GM19025 (cell line): ENCODE measurements at regions not wholly inside any gene's neighbourhood (a gene's known extent, or its start where the extent isn't known, plus 50 kb on each side); places are given as distances from the start of the nearest gene placed in this dataset.
"Not testable (repeated sequence)": the region's sequence is repeated elsewhere in the genome, so short reads cannot be mapped to it uniquely, and the experiment has no call there.

Experiments
- ATAC-seq: cut with Tn5 transposase; IDR thresholded peaks from one replicate; pipeline ENCODE4 v1.9.1; 2021; ENCODE audit warnings: mild to moderate bottlenecking, low read depth, moderate library complexity; ENCODE audit not compliant: unreplicated experiment

- no peak for ATAC-seq
These were observed 149.8 kb downstream of the COPS8 start for GRCh38 chr2:237235383-237236095.

DNA sequence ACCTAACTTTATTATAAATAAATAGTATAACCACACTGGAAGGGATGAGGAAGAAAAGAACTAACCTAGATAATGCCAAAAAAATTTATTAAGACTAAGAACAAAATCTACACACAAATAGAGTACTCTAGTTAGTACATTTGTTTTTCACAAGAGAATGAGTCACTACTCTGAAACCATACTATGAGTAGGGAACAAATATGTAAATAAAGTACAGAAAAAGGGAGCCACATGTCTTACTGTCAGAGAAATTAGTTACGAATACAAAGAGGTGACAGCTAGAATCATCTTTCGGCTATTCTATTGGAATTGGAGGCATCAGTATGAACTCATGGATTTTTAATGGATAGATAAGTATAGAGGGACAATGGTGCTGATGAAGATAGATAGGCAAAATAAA is 150.5 kb downstream of the COPS8 start:
- ATAC-seq: no peak

- no peak for ATAC-seq
These were observed 152.6 kb downstream of the COPS8 start for GRCh38 chr2:237238249-237238648.

GRCh38 chr2:237240252-237240651 is 154.6 kb downstream of the COPS8 start:
- no peak for ATAC-seq

DNA sequence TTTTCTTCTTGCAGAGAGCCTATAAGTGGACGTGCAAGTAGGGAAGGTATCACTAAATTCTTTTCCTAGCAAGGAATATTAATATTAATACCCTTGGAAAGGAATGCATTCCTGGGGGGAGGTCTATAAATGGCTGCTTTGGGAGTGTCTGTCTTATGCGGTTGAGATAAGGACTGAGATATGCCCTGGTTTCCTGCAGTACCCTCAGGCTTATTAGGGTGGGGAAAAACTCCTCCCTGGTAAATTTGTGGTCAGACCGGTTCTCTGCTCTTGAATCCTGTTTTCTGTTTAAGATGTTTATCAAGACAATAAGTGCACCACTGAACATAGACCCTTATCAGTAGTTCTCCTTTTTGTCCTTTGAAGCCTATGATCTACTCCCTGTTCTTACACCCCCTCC is 155.2 kb downstream of the COPS8 start:
- not testable (repeated sequence) for ATAC-seq

DNA sequence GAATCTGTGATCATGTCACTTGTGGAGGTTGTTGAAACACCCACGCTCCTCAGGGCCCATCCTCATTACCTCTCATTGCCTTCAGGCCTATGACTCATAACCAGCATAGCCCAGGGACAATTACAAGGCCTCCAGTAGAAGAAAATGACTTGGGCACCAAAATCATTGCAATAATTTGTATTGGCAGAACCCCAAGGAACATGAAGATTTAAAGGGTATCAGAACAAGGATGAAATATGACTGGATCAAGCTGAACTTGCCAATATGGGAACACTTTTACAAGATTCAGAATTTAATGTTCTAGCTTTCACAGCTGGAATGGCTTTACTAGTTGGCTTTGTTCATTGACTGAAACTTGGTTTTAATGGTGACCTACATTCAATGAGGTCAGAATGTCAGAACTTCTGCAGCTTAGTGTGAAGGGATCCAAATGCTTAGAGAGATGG is 156.4 kb downstream of the COPS8 start:
- ATAC-seq: no peak

- ATAC-seq: no peak
These were observed 157.8 kb downstream of the COPS8 start for GRCh38 chr2:237243487-237243886.

DNA sequence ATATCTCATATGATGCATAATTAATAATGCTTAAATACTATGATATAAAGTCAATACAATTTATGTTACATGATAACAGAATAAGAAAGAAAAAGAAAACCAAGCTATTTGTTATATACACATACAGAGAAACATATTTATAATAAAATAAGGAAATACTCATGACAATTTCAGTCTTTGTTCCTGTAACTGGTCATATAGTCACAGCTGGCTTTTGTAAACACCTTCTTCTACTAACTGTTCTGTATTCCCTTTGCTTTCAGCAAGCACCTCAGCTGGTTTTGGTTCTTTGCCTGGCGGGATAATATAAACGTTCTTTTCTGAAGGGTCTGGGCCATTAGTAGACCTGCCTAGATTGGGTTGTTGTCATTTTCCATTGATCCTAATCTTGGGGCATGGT is 158.5 kb downstream of the COPS8 start:
- no peak for ATAC-seq

- no peak for ATAC-seq
These were observed 159.4 kb downstream of the COPS8 start for GRCh38 chr2:237244976-237245646.

DNA sequence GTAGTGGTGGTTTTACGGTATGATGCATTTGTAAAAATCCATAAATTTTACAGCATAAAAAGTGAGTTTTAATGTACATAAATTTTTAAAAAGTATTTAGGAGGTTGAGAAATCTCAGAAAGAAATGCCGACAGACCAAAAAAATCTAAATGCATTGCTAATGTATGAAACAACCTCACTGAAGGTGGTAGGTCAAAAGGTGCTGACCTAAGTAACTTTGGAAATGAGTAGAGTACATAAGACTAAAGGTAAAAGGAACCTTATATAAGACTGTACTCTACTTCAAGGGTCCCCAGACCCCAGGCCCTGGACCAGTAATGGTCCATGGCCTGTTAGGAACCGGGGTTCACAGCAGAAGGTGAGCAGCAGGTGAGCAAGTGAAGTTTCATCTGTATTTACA is 163.4 kb downstream of the COL6A3 start:
- no peak for ATAC-seq

DNA sequence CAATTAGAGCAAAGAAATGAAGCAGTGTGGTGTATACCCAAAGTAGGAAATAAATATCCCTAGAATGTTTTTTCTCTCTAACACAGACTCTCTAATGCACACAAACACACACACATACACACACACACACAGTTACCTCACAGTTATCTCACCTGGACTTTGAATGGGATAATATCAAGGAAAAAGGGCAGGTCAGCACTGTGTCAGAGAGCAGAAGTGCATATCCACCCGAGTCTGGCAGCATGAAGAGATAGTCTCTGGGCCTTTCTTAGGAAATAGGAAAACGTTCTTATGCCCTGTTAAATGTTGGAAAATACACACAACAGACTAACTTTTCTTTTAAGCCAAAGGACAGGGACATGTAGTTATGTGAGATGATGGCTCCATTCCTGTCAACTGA is 162.0 kb downstream of the COL6A3 start:
- ATAC-seq: no peak

GRCh38 chr2:237253046-237253702 is 160.8 kb downstream of the COL6A3 start:
- ATAC-seq: no peak

- ATAC-seq: no peak
These were observed 159.5 kb downstream of the COL6A3 start for GRCh38 chr2:237254369-237254861.

DNA sequence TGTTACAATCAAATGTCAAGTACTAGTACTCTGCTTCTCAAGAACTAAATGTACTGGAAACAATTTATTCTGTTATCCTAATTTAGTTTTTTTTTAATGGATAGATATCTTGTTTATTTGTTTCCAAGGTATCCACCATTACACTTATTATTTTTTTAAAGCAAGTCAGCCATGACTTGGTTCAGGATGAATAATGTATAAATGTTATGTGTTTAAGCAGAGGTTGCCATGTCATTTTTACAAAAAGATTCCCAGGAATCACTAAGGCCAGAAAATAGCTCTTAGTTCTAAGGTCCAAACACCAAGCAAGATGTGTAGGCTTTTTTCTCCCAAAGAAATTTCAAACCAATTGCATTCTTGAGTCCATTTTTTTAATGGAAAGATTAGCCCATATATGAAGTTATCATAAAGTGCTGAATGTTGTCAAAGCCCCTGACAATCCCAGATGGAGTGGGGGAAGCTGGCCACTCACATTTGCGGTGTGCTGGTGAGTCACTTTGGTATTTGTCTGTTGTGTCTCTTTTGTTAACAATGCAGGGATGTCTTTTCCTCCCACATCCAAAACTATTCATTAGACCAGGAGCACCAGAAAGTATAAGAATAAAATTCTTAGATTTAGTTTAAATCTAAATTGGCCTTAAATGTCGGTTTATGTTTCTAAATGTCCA is 158.9 kb downstream of the COL6A3 start:
- ATAC-seq: no peak

DNA sequence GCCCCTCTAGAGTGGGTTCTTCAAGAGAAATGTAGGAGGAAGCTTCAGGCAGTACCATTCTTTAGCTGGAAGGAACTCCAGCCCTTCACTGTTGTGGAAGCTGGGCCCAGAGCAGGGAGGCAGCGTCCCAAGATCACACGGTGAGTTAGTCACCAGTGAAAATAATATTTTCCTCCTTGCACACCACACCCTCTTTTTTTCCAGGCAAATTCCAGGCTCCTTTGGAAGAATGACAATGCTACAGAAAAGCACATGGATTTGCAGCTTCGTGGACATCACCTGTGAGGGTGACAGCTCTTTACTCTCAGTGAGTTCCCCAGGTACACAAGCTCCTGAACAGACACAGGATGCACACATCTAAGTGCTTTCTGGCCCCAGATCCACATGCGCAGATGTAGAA is 157.1 kb downstream of the COL6A3 start:
- no peak for ATAC-seq

GRCh38 chr2:237257471-237257951 is 156.5 kb downstream of the COL6A3 start:
- no peak for ATAC-seq

DNA sequence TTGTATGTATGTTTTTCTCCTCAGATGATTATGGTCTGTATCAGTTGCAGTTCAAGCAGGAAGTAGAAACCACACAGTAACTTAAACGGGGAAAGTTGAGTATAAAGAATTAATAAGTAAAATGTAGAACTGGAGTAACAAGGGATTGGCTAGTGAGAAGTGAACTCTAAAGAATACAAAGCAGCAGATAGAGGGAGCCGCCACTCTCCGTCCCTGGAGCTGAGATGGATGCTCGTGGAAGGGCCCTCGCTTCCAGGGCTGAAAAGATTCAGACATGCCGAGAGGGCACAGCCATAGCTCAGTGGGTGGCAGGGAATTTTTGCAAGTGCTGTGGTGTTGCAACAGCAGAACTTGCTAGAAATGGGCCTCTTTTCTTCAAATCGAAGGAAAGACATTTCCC is 155.8 kb downstream of the COL6A3 start:
- ATAC-seq: no peak

DNA sequence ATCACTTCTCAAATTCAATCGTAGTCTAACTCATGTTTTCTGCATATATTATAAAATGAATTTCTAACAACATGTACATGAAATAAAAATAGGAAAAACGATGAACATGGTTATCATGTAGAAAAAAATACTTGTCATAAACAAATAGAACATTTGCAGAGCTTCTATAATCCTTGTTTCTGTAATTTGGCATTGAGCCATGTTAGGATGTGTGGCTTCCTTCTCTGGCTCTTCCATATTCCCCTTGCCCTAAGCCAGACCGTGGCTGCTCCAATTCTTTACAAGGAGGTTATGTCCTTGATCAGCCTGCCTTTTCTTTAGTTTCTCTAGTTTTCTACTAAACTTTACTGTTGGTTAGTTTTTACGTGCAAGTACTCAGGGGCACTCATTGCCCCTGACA is 155.3 kb downstream of the COL6A3 start:
- ATAC-seq: no peak

DNA sequence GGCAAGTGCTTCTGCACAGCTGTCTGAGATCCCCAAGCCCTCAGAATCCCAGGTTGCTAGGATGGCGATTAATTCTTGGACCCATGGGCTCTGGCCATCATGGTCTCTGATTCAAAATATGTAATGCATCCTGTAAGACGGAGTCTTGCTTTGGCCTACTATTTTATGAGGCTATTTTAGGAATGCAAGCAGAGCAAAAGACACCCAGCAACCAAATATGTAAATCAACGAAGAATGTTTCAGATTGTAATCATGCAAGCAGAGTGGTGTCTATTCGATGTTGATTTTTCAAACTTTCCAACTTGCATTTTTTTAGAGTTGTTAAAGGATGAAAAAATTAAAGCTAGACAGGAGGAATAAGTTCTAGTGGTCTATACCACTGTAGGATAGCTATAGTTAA is 154.8 kb downstream of the COL6A3 start:
- no peak for ATAC-seq

DNA sequence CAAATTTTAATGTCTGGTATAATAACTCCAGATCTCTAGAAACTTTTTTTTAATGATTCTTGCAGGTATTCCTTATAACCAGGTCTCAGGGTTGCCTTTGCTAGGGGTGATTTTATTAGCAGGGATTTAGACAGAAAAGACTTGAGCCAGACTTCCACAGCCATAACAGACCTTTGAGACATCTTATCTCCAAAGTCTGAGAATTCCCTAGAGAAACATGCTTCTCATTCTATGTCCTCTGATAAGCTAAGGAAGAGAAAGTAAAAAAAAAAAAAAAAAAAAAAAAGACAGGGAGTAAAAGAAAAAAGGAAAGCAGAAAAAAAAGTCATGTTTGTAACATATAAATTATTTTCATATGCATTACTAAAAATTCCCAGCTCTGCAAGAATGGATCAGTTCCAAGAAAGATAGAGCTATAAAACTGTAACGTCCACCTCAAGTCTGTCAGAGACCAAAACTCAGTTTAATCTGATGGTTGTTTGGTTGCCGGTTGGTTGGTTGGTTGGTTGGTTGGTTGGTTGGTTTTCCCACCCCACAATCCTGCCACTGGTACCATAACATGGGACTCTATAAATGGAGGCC is 153.8 kb downstream of the COL6A3 start:
- ATAC-seq: no peak
